Fibroblast of villous mesenchyme (primary cell): ENCODE measurements at regions not wholly inside any gene's neighbourhood (a gene's known extent, or its start where the extent isn't known, plus 50 kb on each side); places are given as distances from the start of the nearest gene placed in this dataset.

Source experiments
- DNase-seq: peaks from one replicate; pipeline ENCODE4 v3.0.0-alpha.2; 2010; ENCODE audit warnings: low read depth
- H3K4me3 ChIP-seq: 2 replicates; pipeline ENCODE4 v1.5.1; 2011; ENCODE audit warnings: low read depth, mild to moderate bottlenecking, low read length
- TF ChIP-seq, protein P1 (sequence below): IDR thresholded peaks from 2 replicates; pipeline ENCODE4 v1.5.1; 2012; ENCODE audit warnings: low read depth, mild to moderate bottlenecking, low read length; ENCODE audit not compliant: insufficient read depth

DNA sequence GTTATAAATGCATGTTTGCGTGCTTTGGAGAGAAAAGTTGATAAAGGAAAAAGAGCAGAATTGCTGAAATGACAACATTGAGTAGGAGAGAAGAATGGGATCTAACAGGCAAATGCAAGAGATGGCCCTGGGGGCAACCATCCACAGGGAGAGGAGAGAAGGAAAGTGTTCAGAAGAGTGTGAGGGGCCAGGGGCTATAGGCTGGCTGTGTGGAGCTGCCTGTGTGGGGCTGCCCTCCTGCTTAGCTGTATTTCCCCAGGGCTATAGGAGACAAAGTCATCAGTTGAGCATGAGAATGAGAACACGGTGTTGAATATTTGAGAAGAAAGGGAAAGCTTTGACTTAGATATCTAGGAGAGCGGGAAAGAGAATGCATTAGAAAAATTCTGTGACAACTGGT lies 572.0 kb downstream of the SOX11 start:
- no peak overlapping the region for H3K4me3 ChIP-seq
- DNase-seq, result no peak
- TF ChIP-seq, protein P1, sequence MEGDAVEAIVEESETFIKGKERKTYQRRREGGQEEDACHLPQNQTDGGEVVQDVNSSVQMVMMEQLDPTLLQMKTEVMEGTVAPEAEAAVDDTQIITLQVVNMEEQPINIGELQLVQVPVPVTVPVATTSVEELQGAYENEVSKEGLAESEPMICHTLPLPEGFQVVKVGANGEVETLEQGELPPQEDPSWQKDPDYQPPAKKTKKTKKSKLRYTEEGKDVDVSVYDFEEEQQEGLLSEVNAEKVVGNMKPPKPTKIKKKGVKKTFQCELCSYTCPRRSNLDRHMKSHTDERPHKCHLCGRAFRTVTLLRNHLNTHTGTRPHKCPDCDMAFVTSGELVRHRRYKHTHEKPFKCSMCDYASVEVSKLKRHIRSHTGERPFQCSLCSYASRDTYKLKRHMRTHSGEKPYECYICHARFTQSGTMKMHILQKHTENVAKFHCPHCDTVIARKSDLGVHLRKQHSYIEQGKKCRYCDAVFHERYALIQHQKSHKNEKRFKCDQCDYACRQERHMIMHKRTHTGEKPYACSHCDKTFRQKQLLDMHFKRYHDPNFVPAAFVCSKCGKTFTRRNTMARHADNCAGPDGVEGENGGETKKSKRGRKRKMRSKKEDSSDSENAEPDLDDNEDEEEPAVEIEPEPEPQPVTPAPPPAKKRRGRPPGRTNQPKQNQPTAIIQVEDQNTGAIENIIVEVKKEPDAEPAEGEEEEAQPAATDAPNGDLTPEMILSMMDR, result no peak

DNA sequence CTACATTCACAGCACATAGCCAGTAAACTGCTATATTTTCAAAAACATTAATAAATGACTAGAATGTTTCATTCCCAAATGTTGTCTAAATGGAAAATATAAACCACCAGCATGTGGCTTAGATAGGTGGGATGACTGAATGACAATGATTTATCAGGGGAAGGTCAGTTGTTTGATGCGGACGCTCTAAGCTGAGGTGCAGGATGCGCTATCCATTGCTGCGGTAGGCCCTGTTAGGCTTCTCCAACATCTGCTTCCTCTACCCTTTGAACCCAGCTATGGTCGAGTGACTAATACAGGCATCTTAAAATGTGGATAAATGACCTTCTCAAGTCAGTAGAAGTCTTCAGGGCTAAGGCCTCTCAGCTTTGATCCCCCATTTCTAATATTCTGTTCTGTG lies 584.2 kb downstream of the CMPK2 start:
- TF ChIP-seq, protein P1, result no peak
- H3K4me3 ChIP-seq, result no peak overlapping the region
- DNase-seq, result no peak

DNA sequence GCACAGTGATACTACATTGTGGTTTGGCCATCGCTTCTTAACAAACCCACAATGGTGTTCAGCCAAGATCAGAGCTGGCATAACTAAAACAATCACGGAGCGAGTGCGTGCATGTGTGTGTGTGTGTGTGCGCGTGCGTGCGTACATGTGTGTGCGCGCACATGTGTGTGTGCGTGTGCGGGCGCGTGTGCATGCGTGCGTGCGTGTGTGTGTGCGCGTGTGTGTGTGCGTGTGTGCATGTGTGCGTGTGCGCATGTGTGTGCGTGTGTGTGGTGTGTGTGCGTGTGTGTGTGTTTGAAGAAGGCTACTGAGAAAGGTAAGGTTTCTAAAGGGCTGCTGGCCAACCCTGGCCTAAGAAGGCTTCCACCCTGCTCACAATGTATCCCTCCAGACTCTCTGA lies 582.4 kb downstream of the CMPK2 start:
- DNase-seq, result no peak
- TF ChIP-seq, protein P1, result no peak

DNA sequence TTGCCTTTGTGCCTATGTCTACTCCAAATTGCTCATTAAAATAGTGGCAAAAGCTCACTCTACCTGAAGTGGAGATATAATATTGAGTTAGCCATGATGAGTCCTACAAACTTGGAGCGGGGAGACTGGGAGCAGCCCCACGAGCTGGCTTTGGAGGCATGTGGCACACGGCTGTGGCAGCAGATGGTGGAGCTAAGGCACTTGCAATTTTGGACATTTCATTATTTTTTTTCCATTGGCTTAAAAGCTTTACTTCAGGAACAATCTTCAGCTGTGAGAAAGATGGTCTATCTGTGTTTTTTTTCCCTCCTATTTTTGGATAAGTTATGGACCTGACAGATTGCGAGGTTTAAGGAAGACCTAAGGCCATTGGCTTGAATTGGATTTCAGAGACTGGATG lies 578.3 kb downstream of the CMPK2 start:
- TF ChIP-seq, protein P1, result no peak
- no peak overlapping the region for H3K4me3 ChIP-seq
- DNase-seq, result no peak

More for the DNA sequence above, 582.4 kb downstream of the CMPK2 start:
- no peak overlapping the region for H3K4me3 ChIP-seq

DNA sequence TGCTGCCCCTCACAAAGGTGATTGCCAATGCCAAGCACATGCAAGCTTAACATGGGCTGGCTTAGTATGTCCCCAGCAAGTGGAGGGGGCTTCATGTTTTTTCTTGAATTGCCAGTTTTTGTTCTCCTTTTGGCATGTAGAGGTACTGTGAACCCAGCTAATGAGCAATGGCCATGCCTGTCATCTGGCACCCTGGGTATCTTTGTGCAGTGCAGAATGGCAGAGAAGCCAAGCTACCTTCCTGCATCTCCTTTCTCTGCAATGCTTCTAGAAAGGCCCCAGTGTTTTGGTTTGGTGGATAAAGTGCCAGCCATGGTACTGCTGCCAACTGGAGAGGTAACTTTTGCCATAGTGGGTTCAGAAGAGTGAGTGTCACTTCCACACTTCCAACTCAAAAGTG lies 576.9 kb downstream of the CMPK2 start:
- H3K4me3 ChIP-seq, result no peak overlapping the region
- no peak for DNase-seq
- TF ChIP-seq, protein P1, result no peak

DNA sequence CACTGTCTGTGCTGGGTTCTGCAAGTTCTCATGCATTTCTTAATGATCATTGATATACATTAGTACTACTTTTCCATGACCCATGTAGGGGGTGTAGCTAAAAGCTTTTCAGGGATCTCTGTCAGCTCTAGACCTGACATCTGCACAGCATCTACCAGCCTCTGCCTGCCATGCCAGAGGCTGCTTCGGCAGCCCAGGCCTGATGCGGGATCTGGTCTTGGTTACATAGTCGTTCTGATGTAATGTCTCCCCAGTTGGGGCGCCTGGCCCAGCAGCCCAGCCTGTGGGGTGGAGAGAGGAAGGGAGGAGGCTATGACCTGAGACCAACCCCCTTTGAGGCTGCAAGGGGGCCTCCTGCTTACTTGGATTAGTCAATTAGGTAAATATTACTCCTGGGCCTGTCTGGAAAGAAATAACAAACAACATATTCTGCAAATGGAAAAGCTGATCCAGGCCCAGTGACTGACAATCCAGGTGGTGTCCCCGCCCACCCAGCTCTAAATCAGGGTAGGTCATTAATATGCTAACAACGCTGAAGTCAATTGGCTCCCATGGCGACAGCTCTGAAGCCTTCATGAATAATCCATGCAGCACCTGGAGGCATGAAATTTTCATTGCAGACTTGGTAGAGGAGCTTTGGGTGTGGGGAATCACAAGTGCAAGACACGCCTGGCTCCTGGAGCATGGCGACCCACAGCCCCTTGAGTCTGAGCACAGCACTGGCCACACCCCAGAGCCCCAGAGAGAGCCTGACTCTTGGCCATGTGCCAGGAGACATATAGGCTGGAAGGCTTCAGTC lies 575.3 kb downstream of the CMPK2 start:
- TF ChIP-seq, protein P1, result no peak
- no peak overlapping the region for H3K4me3 ChIP-seq
- no peak for DNase-seq

DNA sequence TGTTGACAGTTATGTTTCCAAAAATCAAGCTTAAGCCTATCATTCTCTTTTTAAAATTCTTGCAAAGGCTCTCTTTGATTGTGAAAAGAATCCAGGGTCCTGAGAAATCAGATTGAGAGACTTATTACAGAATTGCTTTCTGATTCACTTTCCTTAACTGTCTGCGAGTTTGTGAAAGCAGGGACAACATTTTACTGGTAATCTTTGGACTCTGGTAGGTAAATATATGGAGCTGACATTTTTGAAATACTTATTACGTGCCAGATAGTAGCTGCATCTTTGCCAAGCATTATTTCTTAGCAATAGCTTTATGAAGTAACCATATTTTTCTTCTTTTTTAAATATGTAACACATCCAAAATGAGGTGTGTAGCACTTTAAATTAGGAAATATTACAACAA lies 570.9 kb downstream of the CMPK2 start:
- TF ChIP-seq, protein P1, result no peak
- DNase-seq, result no peak
- no peak overlapping the region for H3K4me3 ChIP-seq
